AG04450 (cell line): ENCODE measurements at regions not wholly inside any gene's neighbourhood (a gene's known extent, or its start where the extent isn't known, plus 50 kb on each side); places are given as distances from the start of the nearest gene placed in this dataset. TPM values are rescaled to one million over a fixed set of nuclear protein-coding genes. Genes with fewer than 3 reads are reported as not detected.

Experiments
- CTCF ChIA-PET: fragments of 300-600, 350-600 bp; formaldehyde crosslinking; extraction: SDS; loops from one replicate; lab custom pipeline; 2022; ENCODE audit warnings: antibody characterized with exemption, inconsistent platforms; lab: Charles Lee
- POLR2A ChIA-PET: fragments of 350-600 bp; formaldehyde crosslinking; extraction: SDS; loops from one replicate; lab custom pipeline; 2021; ENCODE audit warnings: antibody characterized with exemption, inconsistent platforms; lab: Yijun Ruan, JAX
- DNase-seq: peaks from one replicate; pipeline ENCODE4 v3.0.0-alpha.2; 2011; ENCODE audit warnings: low read depth, low spot score
- H3K27ac ChIP-seq: one replicate; pipeline ENCODE4 v1.5.1; 2012; ENCODE audit warnings: low read depth, low read length, control low read depth
- H3K27me3 ChIP-seq: one replicate; pipeline ENCODE4 v1.6.0; 2012; ENCODE audit warnings: low read length; ENCODE audit not compliant: control insufficient read depth, insufficient read depth
- H3K4me3 ChIP-seq: 2 replicates; pipeline ENCODE4 v1.5.1; 2011; ENCODE audit warnings: mild to moderate bottlenecking, low read depth, low read length, control low read depth
- H3K9me3 ChIP-seq: 2 replicates; pipeline ENCODE4 v1.5.1; 2012; ENCODE audit warnings: low read length; ENCODE audit not compliant: control insufficient read depth, insufficient read depth
- CTCF ChIP-seq: IDR thresholded peaks from 2 replicates; pipeline ENCODE4 v1.5.1; 2011; ENCODE audit warnings: low read depth, low read length, control low read depth, inconsistent platforms
- small RNA-seq: library from RNA; depleted of rRNA; stranded (forward); fragments of <200 nt; gene quantifications from one replicate; pipeline ENCODE3, GENCODE V24; 2012; ENCODE audit warnings: low read depth; ENCODE audit not compliant: insufficient read length

GRCh38 chr5:156272139-156272538 is 54.8 kb upstream of the SGCD start:
- Histone ChIP-seq H3K27ac (no peak overlapping the region), H3K27me3 (no peaks in the 10 kb centered on the region), H3K4me3 (no peak overlapping the region), H3K9me3 (no peaks in the 10 kb centered on the region)
- POLR2A ChIA-PET, result no interaction called here
- CTCF ChIA-PET, result no interaction called here
- no peak for TF ChIP-seq CTCF
- DNase-seq, result no peak

GRCh38 chr5:156273325-156273724 is 53.6 kb upstream of the SGCD start:
- Histone ChIP-seq H3K27me3 (no peaks in the 10 kb centered on the region), H3K9me3 (no peaks in the 10 kb centered on the region), H3K4me3 (no peak overlapping the region), H3K27ac (no peak overlapping the region)
- POLR2A ChIA-PET, result no interaction called here
- CTCF ChIA-PET, result no interaction called here
- no peak for DNase-seq
- TF ChIP-seq CTCF, result no peak

GRCh38 chr5:156274453-156274852 is 52.5 kb upstream of the SGCD start:
- no peak for TF ChIP-seq CTCF
- Histone ChIP-seq H3K27ac (no peak overlapping the region), H3K4me3 (no peak overlapping the region), H3K27me3 (no peaks in the 10 kb centered on the region), H3K9me3 (no peaks in the 10 kb centered on the region)
- ChIA-PET CTCF (no interaction called here), POLR2A (no interaction called here)
- DNase-seq, result no peak

Small RNA genes lying in the stretch of these regions (small RNA-seq; reads per million reads assigned to genes)
- not detected for gene RNA5SP199
